Upper lobe of left lung (tissue), 6 donors: ENCODE measurements at regions not wholly inside any gene's neighbourhood (a gene's known extent, or its start where the extent isn't known, plus 50 kb on each side); places are given as distances from the start of the nearest gene placed in this dataset.
A peak's percentile ranks its signal among the peaks of the same experiment; 100 is the strongest.

ENCODE experiments used
- ATAC-seq, 2 donors: fragments of 200-7000 bp; cut with Tn5 transposase; one replicate each; pipeline ENCODE4 v1.9.1; 2022; ENCODE audit warnings: mild to moderate bottlenecking in 2 of 2, moderate library complexity in 2 of 2; ENCODE audit not compliant: low FRiP score in 2 of 2
- DNase-seq, 2 donors: peaks; one replicate each; pipeline ENCODE4 v3.0.0-alpha.2; 2019 to 2020
- H3K27ac ChIP-seq, 4 donors: fragments of 200-600 bp; sonication (generic); one replicate each; pipeline ENCODE4 v1.5.1; 2016 to 2019
- H3K27me3 ChIP-seq, 4 donors: fragments of 200-600 bp; sonication (generic); one replicate each; pipeline ENCODE4 v1.5.1; 2017 to 2019
- H3K36me3 ChIP-seq, 4 donors: fragments of 200-600 bp; sonication (generic); one replicate each; pipeline ENCODE4 v1.5.1; 2016 to 2019
- H3K4me1 ChIP-seq, 4 donors: fragments of 200-600 bp; sonication (generic); one replicate each; pipeline ENCODE4 v1.5.1; 2018 to 2019
- H3K4me3 ChIP-seq, 4 donors: fragments of 200-600 bp; sonication (generic); one replicate each; pipeline ENCODE4 v1.5.1; 2017 to 2019; ENCODE audit warnings: mild to moderate bottlenecking in 2 of 4, moderate library complexity in 1 of 4
- H3K9me3 ChIP-seq, 4 donors: fragments of 200-600 bp; sonication (generic); one replicate each; pipeline ENCODE4 v1.5.1; 2018 to 2019
- EP300 ChIP-seq, 4 donors: sonication (generic); formaldehyde crosslinking; IDR thresholded peaks; one replicate each; pipeline ENCODE4 v1.5.1; 2017; ENCODE audit warnings: antibody characterized with exemption in 4 of 4, control low read depth in 2 of 4
- POLR2A ChIP-seq, 4 donors: fragments of 450-650 bp; IDR thresholded peaks; one replicate each; pipeline ENCODE4 v1.5.1; 2016 to 2017; ENCODE audit warnings: antibody characterized with exemption in 4 of 4, mild to moderate bottlenecking in 2 of 4
- POLR2AphosphoS5 ChIP-seq, 2 donors: sonication (generic); formaldehyde crosslinking; IDR thresholded peaks; one replicate each; pipeline ENCODE4 v1.5.1; 2017; ENCODE audit warnings: antibody characterized with exemption in 2 of 2
- WGBS, 2 donors: methylation state at CpG; one replicate each; pipeline ENCODE4 v1.1.5; 2017 to 2018; 5-methylcytosine and 5-hydroxymethylcytosine counted together
- TF ChIP-seq, protein P1 (sequence below), 6 experiments: fragments of 450-650 bp in 4 of 6; fragments of 200-600 bp in 2 of 6; sonication (generic) in 2 of 6; IDR thresholded peaks; one replicate each; pipeline ENCODE4 v1.5.1; 2016 to 2019; ENCODE audit warnings: antibody characterized with exemption in 6 of 6
- donor health status: DM: no; HTN: no; CAD: no; lungs with moderate emphysema.
- donor health status: DM: no; HTN: yes; CAD: no; lungs with severe emphysema.

DNA sequence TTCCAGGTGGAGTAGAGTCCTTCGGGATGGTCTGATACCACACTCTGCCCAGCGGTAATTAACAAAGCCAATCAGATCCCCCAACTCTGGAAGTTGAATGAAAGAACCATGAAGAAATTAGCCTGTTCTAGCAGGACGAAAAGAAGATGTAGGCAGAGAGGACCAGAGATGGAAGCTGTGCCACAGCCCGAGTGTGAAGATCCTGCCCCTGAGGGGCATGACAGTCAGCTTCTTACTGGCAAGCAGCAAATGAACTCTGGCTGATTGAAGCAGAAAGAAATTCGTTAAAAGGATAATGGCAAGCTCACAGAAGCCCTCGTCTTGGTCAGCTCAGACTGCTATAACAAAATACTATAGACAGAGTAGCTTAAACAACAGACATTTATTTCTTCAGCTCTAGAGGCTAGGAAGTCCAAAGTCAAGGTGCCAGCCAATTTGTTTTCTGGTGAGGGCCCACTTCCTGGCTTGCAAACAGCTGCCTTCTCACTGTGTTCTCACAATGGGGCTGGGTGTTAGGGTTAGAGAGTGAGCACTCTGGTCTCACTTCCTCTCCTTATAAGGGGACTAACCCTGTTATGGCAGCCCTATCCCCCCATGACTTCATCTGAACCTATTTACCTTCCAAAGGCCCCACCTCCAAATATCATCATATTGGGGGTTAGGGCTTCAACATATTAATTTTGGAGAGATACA lies 307.1 kb downstream of the VPS13C start:
- no peaks in the 10 kb centered on the region for H3K36me3 ChIP-seq
- H3K27me3 ChIP-seq, result no peaks in the 10 kb centered on the region
- H3K9me3 ChIP-seq, result no peaks in the 10 kb centered on the region
- no peak for ATAC-seq
- H3K27ac ChIP-seq, result no peak overlapping the region
- TF ChIP-seq EP300 (IDR thresholded peaks at IDR 0.05) (no peak), POLR2A (IDR thresholded peaks at IDR 0.05) (no peak), POLR2AphosphoS5 (IDR thresholded peaks at IDR 0.05) (no peak)
- TF ChIP-seq, protein P1, sequence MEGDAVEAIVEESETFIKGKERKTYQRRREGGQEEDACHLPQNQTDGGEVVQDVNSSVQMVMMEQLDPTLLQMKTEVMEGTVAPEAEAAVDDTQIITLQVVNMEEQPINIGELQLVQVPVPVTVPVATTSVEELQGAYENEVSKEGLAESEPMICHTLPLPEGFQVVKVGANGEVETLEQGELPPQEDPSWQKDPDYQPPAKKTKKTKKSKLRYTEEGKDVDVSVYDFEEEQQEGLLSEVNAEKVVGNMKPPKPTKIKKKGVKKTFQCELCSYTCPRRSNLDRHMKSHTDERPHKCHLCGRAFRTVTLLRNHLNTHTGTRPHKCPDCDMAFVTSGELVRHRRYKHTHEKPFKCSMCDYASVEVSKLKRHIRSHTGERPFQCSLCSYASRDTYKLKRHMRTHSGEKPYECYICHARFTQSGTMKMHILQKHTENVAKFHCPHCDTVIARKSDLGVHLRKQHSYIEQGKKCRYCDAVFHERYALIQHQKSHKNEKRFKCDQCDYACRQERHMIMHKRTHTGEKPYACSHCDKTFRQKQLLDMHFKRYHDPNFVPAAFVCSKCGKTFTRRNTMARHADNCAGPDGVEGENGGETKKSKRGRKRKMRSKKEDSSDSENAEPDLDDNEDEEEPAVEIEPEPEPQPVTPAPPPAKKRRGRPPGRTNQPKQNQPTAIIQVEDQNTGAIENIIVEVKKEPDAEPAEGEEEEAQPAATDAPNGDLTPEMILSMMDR (IDR thresholded peaks at IDR 0.05), result no peak
- peaks cover 0 to 5% (median 0%) of the 10 kb centered on the region in 4 donors for H3K4me1 ChIP-seq
- WGBS, 2 donors, result 86 to 90% methylated on average over 6 of the region's 6 CpGs
- no peak overlapping the region for H3K4me3 ChIP-seq
- no peak for DNase-seq

DNA sequence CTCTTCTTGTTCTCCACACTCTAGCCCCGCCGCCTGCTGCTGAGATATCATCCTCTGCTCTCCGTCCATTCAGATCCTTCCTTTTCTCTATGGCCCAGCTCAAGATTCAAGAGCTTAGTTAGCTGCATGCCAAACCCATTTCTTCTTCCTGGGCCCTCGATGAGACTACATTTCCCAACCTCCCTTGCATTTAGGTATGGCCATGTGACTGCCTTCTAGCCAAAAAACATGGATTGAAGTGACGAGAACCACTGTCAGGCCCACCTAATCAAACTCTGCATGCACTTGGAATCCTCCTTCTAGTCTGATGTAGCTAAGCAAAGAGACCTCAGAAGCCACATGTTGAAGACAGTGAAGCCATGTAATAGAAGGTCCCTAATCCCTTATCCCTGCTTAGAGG lies 308.2 kb downstream of the VPS13C start:
- Histone ChIP-seq H3K36me3 (no peaks in the 10 kb centered on the region), H3K9me3 (no peaks in the 10 kb centered on the region), H3K27me3 (no peaks in the 10 kb centered on the region), H3K4me1 (peaks cover 0 to 5% (median 0%) of the 10 kb centered on the region in 4 donors), H3K4me3 (no peak overlapping the region), H3K27ac (no peak overlapping the region)
- WGBS, 2 donors, result 82% methylated on average over 5 of the region's 5 CpGs
- no peak for DNase-seq
- TF ChIP-seq POLR2AphosphoS5 (IDR thresholded peaks at IDR 0.05) (no peak), POLR2A (IDR thresholded peaks at IDR 0.05) (no peak), EP300 (IDR thresholded peaks at IDR 0.05) (no peak)
- TF ChIP-seq, protein P1 (IDR thresholded peaks at IDR 0.05), result no peak
- ATAC-seq, result no peak

DNA sequence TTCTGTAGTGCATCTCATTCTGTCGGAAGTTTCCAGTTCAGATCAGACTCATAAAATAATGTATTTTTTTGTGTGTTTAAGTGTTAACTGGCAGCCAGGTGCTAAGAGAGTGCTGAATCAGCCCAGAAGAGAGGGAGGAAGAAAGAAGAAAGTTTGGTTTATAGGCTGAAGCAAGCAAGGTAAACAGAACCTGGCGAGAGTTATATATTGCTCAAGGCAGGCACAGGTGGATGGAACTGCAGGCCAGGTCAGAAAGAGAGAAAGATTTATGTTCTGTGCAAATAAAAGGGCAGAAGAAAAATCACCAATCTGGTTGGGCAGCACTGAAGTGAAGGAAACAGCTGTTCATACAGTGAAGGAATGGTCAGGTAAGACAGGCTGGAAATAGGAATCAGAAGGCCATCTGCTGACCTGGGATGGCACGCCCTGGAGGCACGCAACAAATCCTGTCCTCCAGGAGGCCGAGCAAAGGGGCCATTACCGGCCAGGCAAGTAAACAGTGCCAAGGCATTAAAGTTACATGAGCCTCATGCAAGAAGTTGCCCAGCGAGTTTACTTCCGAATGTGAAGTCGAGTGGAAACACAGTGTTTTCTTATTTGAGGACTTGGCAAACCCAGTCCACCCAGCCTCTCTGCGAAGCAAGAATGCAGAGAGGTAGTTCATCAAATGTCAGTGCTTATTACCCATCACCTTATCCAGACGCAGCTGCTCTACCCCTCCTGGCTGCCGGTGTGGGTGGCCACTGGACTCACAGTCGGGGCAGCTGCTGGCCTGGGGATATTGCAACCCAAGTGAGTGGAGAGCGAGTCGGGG lies 309.8 kb downstream of the VPS13C start:
- TF ChIP-seq POLR2A (IDR thresholded peaks at IDR 0.05) (no peak), EP300 (IDR thresholded peaks at IDR 0.05) (no peak), POLR2AphosphoS5 (IDR thresholded peaks at IDR 0.05) (peak in 1 of 2 donors; percentile 18)
- TF ChIP-seq, protein P1 (IDR thresholded peaks at IDR 0.05), result no peak
- Histone ChIP-seq H3K27me3 (no peaks in the 10 kb centered on the region), H3K27ac (peak overlapping the region in 1 of 4 donors; percentile 19), H3K4me1 (peaks cover 0 to 5% (median 0%) of the 10 kb centered on the region in 4 donors), H3K9me3 (no peaks in the 10 kb centered on the region), H3K36me3 (no peaks in the 10 kb centered on the region), H3K4me3 (no peak overlapping the region)
- 57 to 80% methylated on average over 14 to 15 of the region's 15 CpGs for WGBS, 2 donors
- DNase-seq, result peak; percentile 37 to 71
- peak in 1 of 2 donors; percentile 83 for ATAC-seq

DNA sequence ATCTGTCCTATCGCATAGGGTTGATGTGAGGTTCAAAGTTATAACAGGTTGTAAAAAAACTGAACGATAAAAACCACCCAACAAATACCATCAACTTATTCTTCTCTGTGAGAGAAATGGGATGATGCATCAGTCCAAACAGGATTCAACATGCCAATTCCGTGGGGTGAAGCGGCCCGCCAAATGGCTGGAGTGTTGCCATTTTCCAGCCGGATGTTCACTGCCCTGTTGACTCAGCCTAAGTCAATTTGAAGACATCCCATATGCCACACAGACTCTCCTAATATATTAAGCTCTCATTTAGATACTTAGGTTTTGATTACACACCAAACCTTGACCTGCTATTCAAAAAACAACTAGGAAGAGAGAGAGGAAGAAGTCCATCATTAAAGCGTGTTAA lies 311.1 kb downstream of the VPS13C start:
- H3K27ac ChIP-seq, result no peak overlapping the region
- WGBS, 2 donors, result 89 to 93% methylated on average over 7 of the region's 7 CpGs
- TF ChIP-seq POLR2A (IDR thresholded peaks at IDR 0.05), result no peak
- TF ChIP-seq, protein P1 (IDR thresholded peaks at IDR 0.05), result no peak
- no peak for TF ChIP-seq EP300 (IDR thresholded peaks at IDR 0.05)
- TF ChIP-seq POLR2AphosphoS5 (IDR thresholded peaks at IDR 0.05), result no peak
- H3K4me3 ChIP-seq, result no peak overlapping the region
- H3K4me1 ChIP-seq, result peaks cover 0 to 5% (median 0%) of the 10 kb centered on the region in 4 donors
- ATAC-seq, result no peak
- DNase-seq, result no peak
- H3K27me3 ChIP-seq, result no peaks in the 10 kb centered on the region
- H3K9me3 ChIP-seq, result no peaks in the 10 kb centered on the region
- no peaks in the 10 kb centered on the region for H3K36me3 ChIP-seq
